AG04449 (cell line): ENCODE measurements at regions not wholly inside any gene's neighbourhood (a gene's known extent, or its start where the extent isn't known, plus 50 kb on each side); places are given as distances from the start of the nearest gene placed in this dataset.

Experiments used
- CTCF ChIA-PET: fragments of 350-600 bp; formaldehyde crosslinking; extraction: SDS; loops from one replicate; lab custom pipeline; 2021; ENCODE audit warnings: antibody characterized with exemption; lab: Yijun Ruan, JAX
- POLR2A ChIA-PET: fragments of 400-600, 350-600 bp; formaldehyde crosslinking; extraction: SDS; loops from one replicate; lab custom pipeline; 2020; ENCODE audit warnings: antibody characterized with exemption, inconsistent platforms; lab: Yijun Ruan, JAX
- DNase-seq: peaks from one replicate; pipeline ENCODE4 v3.0.0-alpha.2; 2010; ENCODE audit warnings: low read depth, low spot score
- H3K4me3 ChIP-seq: 2 replicates; pipeline ENCODE4 v1.5.1; 2011; ENCODE audit warnings: low read depth, mild to moderate bottlenecking, control low read depth, low read length
- TF ChIP-seq, protein P1 (sequence below): IDR thresholded peaks from one replicate; pipeline ENCODE4 v1.5.1; 2011; ENCODE audit warnings: mild to moderate bottlenecking, moderate library complexity, low read length, control low read depth, inconsistent platforms; ENCODE audit not compliant: insufficient read depth; ENCODE audit errors: missing control alignments

DNA sequence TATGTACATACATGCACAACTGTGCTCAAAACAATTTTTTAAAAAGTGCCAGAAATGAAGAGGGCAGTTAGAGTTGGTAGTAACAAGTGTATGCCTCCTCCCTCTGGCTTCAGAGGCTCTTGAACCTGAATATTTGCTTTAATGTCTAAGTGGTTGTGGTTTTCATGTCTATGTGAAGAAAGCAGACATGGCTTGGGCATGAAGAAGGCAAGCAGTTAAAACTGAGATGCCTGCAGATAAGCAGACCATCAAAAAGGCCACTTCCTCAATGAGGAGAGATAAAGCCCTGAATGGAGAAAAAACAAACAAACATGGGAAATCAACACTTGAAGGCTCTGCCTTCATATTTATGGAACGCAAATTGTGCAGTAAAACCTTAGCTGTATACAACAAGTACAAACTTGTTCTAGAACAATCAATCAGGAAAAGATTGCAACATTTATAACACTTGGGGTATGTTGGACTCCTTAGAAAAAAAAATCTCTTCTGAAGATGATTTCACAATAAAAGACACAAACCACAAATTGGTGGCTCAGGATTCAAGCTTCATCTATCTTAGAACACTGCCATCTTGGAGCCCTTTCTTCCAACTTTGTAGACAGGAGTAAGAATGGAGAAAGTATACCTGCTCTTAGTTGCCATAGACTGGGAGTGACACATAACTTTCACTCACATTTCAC, 52.7 kb upstream of the PLA2G4A start:
- POLR2A ChIA-PET: no interaction called here
- H3K4me3 ChIP-seq: no peak overlapping the region
- no peak for DNase-seq
- TF ChIP-seq, protein P1, sequence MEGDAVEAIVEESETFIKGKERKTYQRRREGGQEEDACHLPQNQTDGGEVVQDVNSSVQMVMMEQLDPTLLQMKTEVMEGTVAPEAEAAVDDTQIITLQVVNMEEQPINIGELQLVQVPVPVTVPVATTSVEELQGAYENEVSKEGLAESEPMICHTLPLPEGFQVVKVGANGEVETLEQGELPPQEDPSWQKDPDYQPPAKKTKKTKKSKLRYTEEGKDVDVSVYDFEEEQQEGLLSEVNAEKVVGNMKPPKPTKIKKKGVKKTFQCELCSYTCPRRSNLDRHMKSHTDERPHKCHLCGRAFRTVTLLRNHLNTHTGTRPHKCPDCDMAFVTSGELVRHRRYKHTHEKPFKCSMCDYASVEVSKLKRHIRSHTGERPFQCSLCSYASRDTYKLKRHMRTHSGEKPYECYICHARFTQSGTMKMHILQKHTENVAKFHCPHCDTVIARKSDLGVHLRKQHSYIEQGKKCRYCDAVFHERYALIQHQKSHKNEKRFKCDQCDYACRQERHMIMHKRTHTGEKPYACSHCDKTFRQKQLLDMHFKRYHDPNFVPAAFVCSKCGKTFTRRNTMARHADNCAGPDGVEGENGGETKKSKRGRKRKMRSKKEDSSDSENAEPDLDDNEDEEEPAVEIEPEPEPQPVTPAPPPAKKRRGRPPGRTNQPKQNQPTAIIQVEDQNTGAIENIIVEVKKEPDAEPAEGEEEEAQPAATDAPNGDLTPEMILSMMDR: no peak
- CTCF ChIA-PET: no interaction called here

DNA sequence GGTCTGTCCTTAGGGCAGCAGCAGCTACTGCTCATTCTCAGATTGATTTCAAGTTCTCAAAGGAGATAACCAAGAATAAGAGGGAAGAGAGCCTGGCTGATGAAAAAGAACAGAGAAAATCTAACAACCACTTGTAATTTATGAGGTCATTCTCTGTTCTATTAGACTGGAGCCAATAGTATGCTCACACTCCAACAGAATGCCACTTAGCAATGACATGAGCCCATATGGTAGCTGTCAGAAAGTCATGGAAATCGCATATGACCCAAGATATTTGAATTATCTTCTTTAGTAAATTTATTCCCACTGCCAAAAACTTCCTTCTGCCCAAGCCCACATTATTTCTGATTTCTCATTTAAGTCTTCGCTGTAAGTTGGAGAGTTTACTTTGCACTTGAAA, 53.7 kb upstream of the PLA2G4A start:
- CTCF ChIA-PET: no interaction called here
- no peak for DNase-seq
- H3K4me3 ChIP-seq: no peak overlapping the region
- TF ChIP-seq, protein P1: no peak
- POLR2A ChIA-PET: no interaction called here

DNA sequence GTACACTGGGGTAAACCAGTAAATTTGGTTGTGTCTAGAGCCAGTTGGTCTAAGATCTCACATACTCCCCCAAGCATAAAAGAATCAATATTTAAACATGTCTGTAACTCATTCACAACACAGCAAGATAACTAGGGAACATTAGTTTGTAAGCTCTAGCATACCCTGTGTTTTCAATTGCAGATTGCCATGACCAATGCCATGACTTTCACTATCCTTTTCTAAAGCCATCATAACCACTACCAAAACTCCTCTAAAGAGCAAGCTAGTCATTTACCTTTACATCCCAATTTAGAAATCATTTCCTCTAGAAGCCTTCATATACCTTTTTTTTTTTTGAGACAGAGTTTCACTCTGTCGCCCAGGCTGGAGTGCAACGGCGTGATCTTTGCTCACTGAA, 56.5 kb upstream of the PLA2G4A start:
- ChIA-PET CTCF (no interaction called here), POLR2A (no interaction called here)
- TF ChIP-seq, protein P1: no peak
- DNase-seq: no peak
- no peak overlapping the region for H3K4me3 ChIP-seq

DNA sequence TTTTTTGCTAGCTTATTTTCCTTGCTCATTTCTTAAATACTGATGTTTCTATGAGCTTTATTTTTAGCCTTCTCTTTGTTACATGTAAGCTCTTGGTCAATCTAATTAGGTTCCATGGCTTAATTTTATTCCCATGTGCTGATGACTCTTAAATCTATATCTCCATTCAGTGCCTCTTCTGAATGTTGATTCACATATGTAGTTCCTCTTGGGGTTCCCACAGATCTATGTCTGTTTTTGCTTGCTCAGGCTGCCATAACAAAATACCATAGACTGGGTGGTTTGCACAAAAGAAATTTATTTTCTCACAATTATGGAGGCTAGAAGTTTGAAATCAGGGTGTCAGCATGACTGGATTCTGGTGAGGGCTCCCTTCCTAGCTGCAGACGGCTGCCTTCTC, 58.3 kb upstream of the PLA2G4A start:
- POLR2A ChIA-PET: no interaction called here
- no peak for DNase-seq
- TF ChIP-seq, protein P1: no peak
- CTCF ChIA-PET: interaction anchor here (0.9 kb wide), 1 partner anchor 90 kb away, joined by 3 read pairs; the partner anchor contains the start of gene PTGS2
- no peak overlapping the region for H3K4me3 ChIP-seq

DNA sequence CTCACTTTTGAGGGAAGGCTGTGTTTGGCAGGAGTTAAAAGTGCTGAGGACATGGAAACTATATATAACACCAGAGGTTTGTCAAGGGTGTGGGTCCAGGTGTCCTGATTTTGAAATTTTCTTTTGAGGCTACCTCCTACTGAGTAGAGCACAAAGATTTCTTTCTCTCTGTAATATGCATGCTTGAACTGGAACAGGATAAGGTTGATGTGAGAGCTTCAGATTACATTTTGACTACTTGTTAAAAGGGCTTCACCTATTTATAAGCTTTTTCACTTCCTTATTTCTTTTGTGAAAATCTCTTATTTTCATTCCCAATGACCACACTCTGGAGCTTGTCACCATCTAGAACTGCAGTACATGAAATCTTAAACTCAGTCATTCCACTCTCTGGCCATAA, 59.8 kb upstream of the PLA2G4A start:
- TF ChIP-seq, protein P1: no peak
- CTCF ChIA-PET: no interaction called here
- no peak for DNase-seq
- POLR2A ChIA-PET: no interaction called here
- no peak overlapping the region for H3K4me3 ChIP-seq

DNA sequence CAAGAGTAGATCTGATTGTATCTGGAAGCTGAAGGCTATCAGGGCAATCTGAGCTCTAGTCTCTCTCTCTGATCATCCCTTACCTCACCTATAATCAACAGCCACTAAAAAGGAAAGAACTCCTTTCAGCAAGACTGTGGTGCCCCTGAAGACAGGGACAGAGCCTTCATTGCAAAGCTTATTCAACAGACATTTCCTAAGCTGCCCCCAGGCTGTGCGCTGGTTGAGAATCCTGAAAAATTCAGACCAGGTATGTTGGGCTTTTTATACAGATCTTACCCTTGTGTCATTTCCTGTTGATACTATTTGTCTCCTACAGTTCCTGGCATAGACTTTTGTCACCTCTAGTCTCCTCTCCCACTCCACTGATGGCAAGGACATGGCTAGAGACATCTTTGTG, 63.3 kb upstream of the PLA2G4A start:
- TF ChIP-seq, protein P1: no peak
- ChIA-PET POLR2A (no interaction called here), CTCF (interaction anchor here (1.1 kb wide), 1 partner anchor 160 kb away, joined by 5 read pairs; no protein-coding TSS in a partner anchor)
- no peak overlapping the region for H3K4me3 ChIP-seq
- DNase-seq: no peak
